NCI-H2196 (cell line): ENCODE measurements at regions not wholly inside any gene's neighbourhood (a gene's known extent, or its start where the extent isn't known, plus 50 kb on each side); places are given as distances from the start of the nearest gene placed in this dataset.
"Not testable (repeated sequence)": the region's sequence is repeated elsewhere in the genome, so short reads cannot be mapped to it uniquely, and the experiment has no call there.

ENCODE experiments used
- DNase-seq: peaks from one replicate; lab custom pipeline; 2025; ENCODE audit not compliant: unreplicated experiment; lab: John Stamatoyannopoulos, UW

- DNase-seq: no peak
These were observed 121.2 kb upstream of the RANBP3L start for GRCh38 chr5:36422952-36423351.

- no peak for DNase-seq
These were observed 122.0 kb upstream of the RANBP3L start for GRCh38 chr5:36423578-36424307.

GRCh38 chr5:36426070-36426469, 124.4 kb upstream of the RANBP3L start:
- DNase-seq: not testable (repeated sequence)

GRCh38 chr5:36435516-36435915, 133.8 kb upstream of the RANBP3L start:
- no peak for DNase-seq

GRCh38 chr5:36436306-36436705, 134.6 kb upstream of the RANBP3L start:
- DNase-seq: no peak

- no peak for DNase-seq
These were observed 137.3 kb upstream of the RANBP3L start for GRCh38 chr5:36438765-36439561.

- DNase-seq: no peak
These were observed 138.6 kb upstream of the RANBP3L start for GRCh38 chr5:36440300-36440699.

GRCh38 chr5:36441280-36441679, 139.6 kb upstream of the RANBP3L start:
- no peak for DNase-seq

GRCh38 chr5:36442352-36442751, 140.7 kb upstream of the RANBP3L start:
- DNase-seq: no peak

GRCh38 chr5:36442796-36443195, 141.1 kb upstream of the RANBP3L start:
- no peak for DNase-seq

- DNase-seq: no peak
These were observed 142.2 kb upstream of the RANBP3L start for GRCh38 chr5:36443941-36444340.

- DNase-seq: no peak
These were observed 143.1 kb upstream of the RANBP3L start for GRCh38 chr5:36444582-36445418.

- DNase-seq: no peak
These were observed 146.1 kb upstream of the RANBP3L start for GRCh38 chr5:36447776-36448175.

GRCh38 chr5:36450229-36451014, 148.7 kb upstream of the RANBP3L start:
- no peak for DNase-seq

- DNase-seq: no peak
These were observed 150.8 kb upstream of the RANBP3L start for GRCh38 chr5:36452424-36453006.

GRCh38 chr5:36457511-36458270, 148.7 kb upstream of the SLC1A3 start:
- DNase-seq: no peak

GRCh38 chr5:36458746-36459145, 147.7 kb upstream of the SLC1A3 start:
- no peak for DNase-seq

- no peak for DNase-seq
These were observed 146.9 kb upstream of the SLC1A3 start for GRCh38 chr5:36459176-36460135.
